ENCODE measurements at regions not wholly inside any gene's neighbourhood (a gene's known extent, or its start where the extent isn't known, plus 50 kb on each side); places are given as distances from the start of the nearest gene placed in this dataset.

- TF ChIP-seq BCL11A (IDR thresholded peaks at IDR 0.05; ENCODE audit: low read depth in 2 of 2, low read length in 2 of 2) (no peak), RXRA (IDR thresholded peaks at IDR 0.05; ENCODE audit: insufficient read depth, low read depth, low read length) (no peak), CREB1 (IDR thresholded peaks at IDR 0.05) (no peak), FOSL1 (IDR thresholded peaks at IDR 0.05; ENCODE audit: insufficient read depth, low read depth, low read length) (no peak), KDM4A (IDR thresholded peaks at IDR 0.05; ENCODE audit: low read depth, low read length, severe bottlenecking) (no peak)
Observed at GRCh38 chr12:93272997-93273396, 104.7 kb upstream of the NUDT4 start (continued).

Measured in H1 (cell line).